CD4-positive, alpha-beta T cell (primary cell): ENCODE measurements at regions not wholly inside any gene's neighbourhood (a gene's known extent, or its start where the extent isn't known, plus 50 kb on each side); places are given as distances from the start of the nearest gene placed in this dataset.

ENCODE experiments used
- ATAC-seq: fragments of 200-7000 bp; cut with Tn5 transposase; one replicate; pipeline ENCODE4 v1.10.0; 2022; ENCODE audit warnings: mild to moderate bottlenecking; ENCODE audit not compliant: poor library complexity
- CTCF ChIA-PET: fragments of 350-600 bp; sonication (Branson Sonifier 250); formaldehyde crosslinking; loops from one replicate; lab custom pipeline; 2021; ENCODE audit warnings: antibody characterized with exemption, inconsistent platforms; lab: Charles Lee
- POLR2A ChIA-PET: fragments of 350-600 bp; sonication (Branson Sonifier 250); formaldehyde crosslinking; loops from one replicate; lab custom pipeline; 2021; ENCODE audit warnings: antibody characterized with exemption, inconsistent platforms; lab: Charles Lee
- DNase-seq, 14 experiments: peaks; one replicate each; pipeline ENCODE4 v3.0.0-alpha.2; 2013 to 2020; ENCODE audit warnings: mixed read lengths in 2 of 14
- H3K27ac ChIP-seq, 2 donors: one replicate each; pipeline versions ENCODE4 v1.5.1 to v1.7.0; 2013; ENCODE audit warnings: low read length in 2 of 2, low read depth in 1 of 2, mild to moderate bottlenecking in 1 of 2
- H3K27me3 ChIP-seq, 2 experiments: 1 replicate in 1 of 2; 2 replicates in 1 of 2; pipeline versions ENCODE4 v1.6.1 to v1.7.0; 2013; ENCODE audit warnings: low read length in 2 of 2, control low read depth in 1 of 2, mild to moderate bottlenecking in 1 of 2, moderate library complexity in 1 of 2; ENCODE audit not compliant: insufficient read depth in 2 of 2, control insufficient read depth in 1 of 2
- H3K36me3 ChIP-seq: one replicate; pipeline ENCODE4 v1.6.1; 2013; ENCODE audit warnings: low read length, control low read depth; ENCODE audit not compliant: insufficient read depth
- H3K4me1 ChIP-seq: one replicate; pipeline ENCODE4 v1.6.1; 2013; ENCODE audit warnings: low read length, control low read depth; ENCODE audit not compliant: insufficient read depth
- H3K4me3 ChIP-seq: one replicate; pipeline ENCODE4 v1.5.1; 2013; ENCODE audit warnings: mild to moderate bottlenecking, low read length, moderate library complexity
- H3K9me3 ChIP-seq, 2 experiments: 1 replicate in 1 of 2; 2 replicates in 1 of 2; pipeline versions ENCODE4 v1.6.1 to v1.7.0; 2013; ENCODE audit warnings: low read length in 2 of 2, mild to moderate bottlenecking in 2 of 2, control low read depth in 1 of 2, moderate library complexity in 1 of 2; ENCODE audit not compliant: control insufficient read depth in 1 of 2, insufficient read depth in 1 of 2
- H3K27ac Mint-ChIP-seq: one replicate; pipeline ENCODE4 v1.8.0; 2020; ENCODE audit warnings: mixed read lengths
- H3K27me3 Mint-ChIP-seq: one replicate; pipeline ENCODE4 v1.8.0; 2021; ENCODE audit warnings: mixed read lengths
- H3K36me3 Mint-ChIP-seq: one replicate; pipeline ENCODE4 v1.8.0; 2021; ENCODE audit warnings: low read depth, mixed read lengths
- H3K4me1 Mint-ChIP-seq: one replicate; pipeline ENCODE4 v1.8.0; 2021; ENCODE audit warnings: low read depth, mixed read lengths
- H3K4me3 Mint-ChIP-seq: one replicate; pipeline ENCODE4 v1.8.0; 2020; ENCODE audit warnings: mild to moderate bottlenecking, mixed read lengths
- H3K9me3 Mint-ChIP-seq: one replicate; pipeline ENCODE4 v1.8.0; 2020; ENCODE audit warnings: mixed read lengths
- CTCF ChIP-seq: fragments of 200-600 bp; IDR thresholded peaks from one replicate; pipeline ENCODE4 v1.8.0; 2022; ENCODE audit warnings: antibody characterized with exemption, mild to moderate bottlenecking
- intact Hi-C, 2 experiments: fragments of 100-400 bp; cut with DNase I in 1 of 2; cut with micrococcal nuclease in 1 of 2; formaldehyde crosslinking; loops; one replicate each; pipeline versions ENCODE4 v1.15.1 to v1.9.0; 2023 to 2025; cut with DNase I, micrococcal nuclease

DNA sequence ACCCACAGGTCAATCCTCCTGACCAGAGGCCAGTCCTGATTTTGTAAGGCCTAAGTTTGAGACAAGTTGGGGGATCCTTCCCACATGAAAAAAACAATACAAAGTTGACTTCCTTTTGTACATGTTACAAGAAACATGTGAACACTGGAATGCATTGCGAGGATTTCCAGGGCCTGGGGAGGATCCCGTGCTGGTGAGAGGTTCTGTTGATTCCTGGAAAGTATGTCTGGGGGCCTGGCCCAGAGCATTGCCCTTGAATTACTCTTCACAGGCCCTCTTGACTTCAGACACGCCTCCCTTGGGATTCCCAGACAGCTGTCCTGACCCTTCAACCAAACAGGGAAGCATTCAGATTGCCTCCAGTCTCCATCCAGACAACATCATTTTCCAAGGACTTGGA, 234.2 kb upstream of the IRX2 start:
- Mint-ChIP-seq H3K36me3 (no peaks in the 10 kb centered on the region), H3K27ac (no peak overlapping the region), H3K27me3 (no peaks in the 10 kb centered on the region), H3K9me3 (peaks cover 7% of the 10 kb centered on the region), H3K4me1 (no peaks in the 10 kb centered on the region), H3K4me3 (no peak overlapping the region)
- ATAC-seq (no peak), DNase-seq (no peak)
- POLR2A ChIA-PET = no interaction called here
- H3K4me3 ChIP-seq = no peak overlapping the region
- H3K27me3 ChIP-seq = no peaks in the 10 kb centered on the region
- no peaks in the 10 kb centered on the region for H3K36me3 ChIP-seq
- no peaks in the 10 kb centered on the region for H3K4me1 ChIP-seq
- H3K9me3 ChIP-seq = peaks cover 0 to 28% of the 10 kb centered on the region in 2 experiments
- intact Hi-C loops = no loop called here
- TF ChIP-seq CTCF = no peak
- H3K27ac ChIP-seq = no peak overlapping the region
- CTCF ChIA-PET = no interaction called here

- Mint-ChIP-seq H3K36me3 (no peaks in the 10 kb centered on the region), H3K27me3 (no peaks in the 10 kb centered on the region)
- no peaks in the 10 kb centered on the region for H3K4me1 ChIP-seq
Observed at GRCh38 chr5:2983583-2984300, 232.3 kb upstream of the IRX2 start.

GRCh38 chr5:2981652-2982051, 230.2 kb upstream of the IRX2 start:
- H3K4me3 ChIP-seq = no peak overlapping the region
- no peaks in the 10 kb centered on the region for H3K27me3 ChIP-seq
- no peaks in the 10 kb centered on the region for H3K4me1 Mint-ChIP-seq
- no peak for TF ChIP-seq CTCF
- H3K36me3 ChIP-seq = no peaks in the 10 kb centered on the region
- DNase-seq (no peak), ATAC-seq (no peak)
- H3K27me3 Mint-ChIP-seq = no peaks in the 10 kb centered on the region
- H3K9me3 ChIP-seq = peaks cover 0 to 21% of the 10 kb centered on the region in 2 experiments
- no peak overlapping the region for H3K27ac ChIP-seq
- POLR2A ChIA-PET = no interaction called here
- no peaks in the 10 kb centered on the region for H3K36me3 Mint-ChIP-seq
- intact Hi-C loops = no loop called here
- H3K4me1 ChIP-seq = no peaks in the 10 kb centered on the region
- peaks cover 6% of the 10 kb centered on the region for H3K9me3 Mint-ChIP-seq
- CTCF ChIA-PET = no interaction called here
- H3K27ac Mint-ChIP-seq = no peak overlapping the region
- H3K4me3 Mint-ChIP-seq = no peak overlapping the region

More at GRCh38 chr5:2983583-2984300, 232.3 kb upstream of the IRX2 start:
- Mint-ChIP-seq H3K9me3 (peaks cover 7% of the 10 kb centered on the region), H3K27ac (no peak overlapping the region), H3K4me3 (no peak overlapping the region), H3K4me1 (no peaks in the 10 kb centered on the region)
- no peak overlapping the region for H3K4me3 ChIP-seq
- peaks cover 0 to 21% of the 10 kb centered on the region in 2 experiments for H3K9me3 ChIP-seq
- no peak overlapping the region for H3K27ac ChIP-seq
- TF ChIP-seq CTCF = no peak
- no peaks in the 10 kb centered on the region for H3K27me3 ChIP-seq
- no peak for DNase-seq
- no peaks in the 10 kb centered on the region for H3K36me3 ChIP-seq
- CTCF ChIA-PET = no interaction called here
- POLR2A ChIA-PET = no interaction called here
- ATAC-seq = no peak
- intact Hi-C loops = no loop called here
